PFSK-1 (cell line): ENCODE measurements at regions not wholly inside any gene's neighbourhood (a gene's known extent, or its start where the extent isn't known, plus 50 kb on each side); places are given as distances from the start of the nearest gene placed in this dataset.

Experiments
- FOXP2 ChIP-seq: optimal IDR thresholded peaks from 2 replicates; pipeline ENCODE3; 2011; ENCODE audit warnings: borderline replicate concordance, control low read depth, inconsistent platforms; ENCODE audit not compliant: insufficient read depth; ENCODE audit errors: extremely low read length, extremely low read depth
- POLR2AphosphoS5 ChIP-seq: IDR thresholded peaks from 2 replicates; pipeline ENCODE4 v1.6.1; 2012; ENCODE audit warnings: low read depth, mild to moderate bottlenecking, control low read depth, low read length, moderate library complexity
- SIN3A ChIP-seq: IDR thresholded peaks from 2 replicates; pipeline ENCODE4 v1.6.1; 2012; ENCODE audit warnings: mild to moderate bottlenecking, low read length, moderate library complexity, borderline replicate concordance; ENCODE audit not compliant: insufficient read depth
- TAF1 ChIP-seq: IDR thresholded peaks from 2 replicates; pipeline ENCODE4 v1.6.1; 2012; ENCODE audit warnings: low read length, control low read depth, borderline replicate concordance; ENCODE audit not compliant: insufficient read depth

- TF ChIP-seq TAF1: no peak
- no peak for TF ChIP-seq SIN3A
- TF ChIP-seq FOXP2: no peak
- no peak for TF ChIP-seq POLR2AphosphoS5
Measured at GRCh38 chr5:109917154-109917546, 227.4 kb downstream of the MAN2A1 start.
